GM23338 (cell line): ENCODE measurements at regions not wholly inside any gene's neighbourhood (a gene's known extent, or its start where the extent isn't known, plus 50 kb on each side); places are given as distances from the start of the nearest gene placed in this dataset.

Experiments
- ATAC-seq: fragments of 200-7000 bp; cut with Tn5 transposase; 3 replicates; pipeline ENCODE4 v1.9.1; 2020
- DNase-seq: peaks from one replicate; pipeline ENCODE4 v3.0.0-alpha.2; 2015; ENCODE audit warnings: low spot score
- H2AFZ ChIP-seq: fragments of 200-600 bp; sonication (generic); 2 replicates; pipeline ENCODE4 v1.8.0; 2016; ENCODE audit warnings: antibody characterized with exemption, mild to moderate bottlenecking, moderate library complexity
- H3F3A ChIP-seq: fragments of 200-600 bp; sonication (generic); replicated peaks from 2 replicates; pipeline ENCODE4 v1.8.0; 2017; ENCODE audit warnings: antibody characterized with exemption, mixed run types, low read depth
- H3K27ac ChIP-seq: fragments of 200-600 bp; sonication (generic); 2 replicates; pipeline ENCODE4 v1.6.1; 2016; ENCODE audit warnings: low read depth
- H3K27me3 ChIP-seq: fragments of 200-600 bp; sonication (generic); 2 replicates; pipeline ENCODE4 v1.8.0; 2016; ENCODE audit warnings: mild to moderate bottlenecking, mixed run types, moderate library complexity; ENCODE audit not compliant: insufficient read depth
- H3K36me3 ChIP-seq: fragments of 200-600 bp; sonication (generic); 2 replicates; pipeline ENCODE4 v1.8.0; 2016; ENCODE audit warnings: mild to moderate bottlenecking; ENCODE audit not compliant: insufficient read depth
- H3K4me1 ChIP-seq: fragments of 200-600 bp; sonication (generic); 2 replicates; pipeline ENCODE4 v1.8.0; 2016; ENCODE audit warnings: mild to moderate bottlenecking, moderate library complexity; ENCODE audit not compliant: insufficient read depth
- H3K4me2 ChIP-seq: fragments of 200-600 bp; sonication (generic); 2 replicates; pipeline ENCODE4 v1.7.1; 2017; ENCODE audit warnings: mixed run types
- H3K4me3 ChIP-seq: fragments of 200-600 bp; sonication (generic); 2 replicates; pipeline ENCODE4 v1.6.1; 2016; ENCODE audit warnings: mixed run types
- H3K79me2 ChIP-seq: fragments of 200-600 bp; sonication (generic); replicated peaks from 2 replicates; pipeline ENCODE4 v1.8.0; 2017; ENCODE audit warnings: mild to moderate bottlenecking; ENCODE audit not compliant: insufficient read depth
- H3K9me2 ChIP-seq: fragments of 200-600 bp; sonication (generic); 2 replicates; pipeline ENCODE4 v1.8.0; 2017; ENCODE audit not compliant: insufficient read depth
- H4K20me1 ChIP-seq: fragments of 200-600 bp; sonication (generic); replicated peaks from 2 replicates; pipeline ENCODE4 v1.8.0; 2017; ENCODE audit warnings: mild to moderate bottlenecking; ENCODE audit not compliant: insufficient read depth
- H3K27ac Mint-ChIP-seq: 2 replicates; pipeline ENCODE4 v1.8.0; 2020; ENCODE audit warnings: inconsistent platforms, mild to moderate bottlenecking, moderate library complexity, mixed read lengths
- H3K27me3 Mint-ChIP-seq: 3 replicates; pipeline ENCODE4 v1.8.0; 2022; ENCODE audit warnings: low read depth, mild to moderate bottlenecking, moderate library complexity, mixed read lengths, inconsistent platforms; ENCODE audit not compliant: insufficient read depth, poor library complexity
- H3K36me3 Mint-ChIP-seq: 3 replicates; pipeline ENCODE4 v1.8.0; 2021; ENCODE audit warnings: low read depth, mild to moderate bottlenecking, inconsistent platforms, moderate library complexity, mixed read lengths
- H3K4me1 Mint-ChIP-seq: 3 replicates; pipeline ENCODE4 v1.8.0; 2020; ENCODE audit warnings: mild to moderate bottlenecking, inconsistent platforms, mixed read lengths
- H3K4me3 Mint-ChIP-seq: 3 replicates; pipeline ENCODE4 v1.8.0; 2021; ENCODE audit warnings: moderate library complexity, mild to moderate bottlenecking, inconsistent platforms, mixed read lengths
- H3K9me3 Mint-ChIP-seq: 3 replicates; pipeline ENCODE4 v1.8.0; 2020; ENCODE audit warnings: moderate library complexity, mild to moderate bottlenecking, inconsistent platforms, mixed read lengths
- CREB1 ChIP-seq: fragments of 250-450 bp; sonication (Bioruptor Pico); IDR thresholded peaks from 2 replicates; pipeline ENCODE4 v1.5.0; 2020; ENCODE audit warnings: low read depth, mild to moderate bottlenecking, moderate library complexity
- EZH2 ChIP-seq: fragments of 200-600 bp; sonication (generic); IDR thresholded peaks from one replicate; pipeline ENCODE4 v1.8.0; 2017; ENCODE audit warnings: antibody characterized with exemption, mild to moderate bottlenecking, low read depth; ENCODE audit not compliant: unreplicated experiment
- POLR2AphosphoS5 ChIP-seq: IDR thresholded peaks from 2 replicates; pipeline ENCODE4 v1.6.1; 2016; ENCODE audit warnings: antibody characterized with exemption, low read depth
- STAT1 ChIP-seq: IDR thresholded peaks from one replicate; pipeline ENCODE4 v1.6.1; 2016; ENCODE audit warnings: antibody characterized with exemption; ENCODE audit not compliant: unreplicated experiment
- ZNF114 ChIP-seq: fragments of 250-450 bp; sonication (Bioruptor Pico); IDR thresholded peaks from 2 replicates; pipeline ENCODE4 v1.5.0; 2020; ENCODE audit warnings: mild to moderate bottlenecking, moderate library complexity
- TF ChIP-seq, protein P1 (sequence below): IDR thresholded peaks from one replicate; pipeline ENCODE4 v1.6.1; 2018; ENCODE audit warnings: antibody characterized with exemption; ENCODE audit not compliant: unreplicated experiment
- TF ChIP-seq, protein P2 (sequence below): IDR thresholded peaks from 2 replicates; pipeline ENCODE4 v1.6.1; 2016; ENCODE audit warnings: antibody characterized with exemption
- TF ChIP-seq, protein P3 (sequence below): fragments of 250-450 bp; sonication (Bioruptor Pico); IDR thresholded peaks from 2 replicates; pipeline ENCODE4 v1.5.0; 2020; ENCODE audit warnings: mild to moderate bottlenecking, moderate library complexity

DNA sequence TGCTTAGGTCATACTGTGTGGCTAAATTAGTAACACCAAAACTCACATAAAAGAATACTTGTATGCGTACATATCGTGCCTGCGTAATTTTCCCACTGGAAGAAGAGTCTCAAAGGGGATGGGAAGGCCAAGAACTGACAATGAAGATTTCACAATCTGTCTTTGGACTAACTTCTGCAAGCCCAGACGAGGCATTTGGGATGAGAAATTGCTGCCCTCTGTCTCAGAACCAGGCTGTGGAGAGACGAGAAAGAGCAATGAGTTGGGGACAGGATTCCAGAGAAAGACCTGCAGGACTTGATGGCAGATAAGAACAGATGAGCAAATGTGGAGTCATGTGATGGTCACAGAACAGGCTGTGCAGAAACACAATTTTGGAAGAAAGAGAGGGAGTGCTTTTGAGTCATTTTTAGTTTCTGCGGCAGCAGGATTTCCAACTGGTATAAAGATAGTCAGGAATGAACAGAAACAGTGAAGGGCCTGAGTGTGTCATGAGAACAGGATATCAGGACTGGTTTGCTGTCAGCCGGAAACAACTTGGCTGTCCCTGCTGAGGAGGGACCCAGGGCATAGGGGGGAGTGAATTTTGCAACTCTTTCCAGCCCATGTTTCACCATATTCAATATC lies 82.7 kb upstream of the CTSC start:
- Mint-ChIP-seq H3K9me3 (no peaks in the 10 kb centered on the region), H3K27me3 (no peaks in the 10 kb centered on the region), H3K27ac (no peak overlapping the region; the same call in 1 of the 2 replicates), H3K4me1 (peaks cover 23% of the 10 kb centered on the region), H3K36me3 (no peaks in the 10 kb centered on the region), H3K4me3 (no peak overlapping the region)
- no peak for DNase-seq
- ATAC-seq = no peak
- Histone ChIP-seq H3K4me2 (no peak overlapping the region), H3F3A (no peaks in the 10 kb centered on the region), H3K79me2 (no peaks in the 10 kb centered on the region), H3K4me3 (no peak overlapping the region), H3K27ac (no peak overlapping the region), H4K20me1 (no peaks in the 10 kb centered on the region), H3K27me3 (no peaks in the 10 kb centered on the region), H3K4me1 (peaks cover 14% of the 10 kb centered on the region), H2AFZ (peak overlapping the region; percentile 70; the same call in 1 of the 2 replicates), H3K9me2 (peaks cover 7% of the 10 kb centered on the region), H3K36me3 (no peaks in the 10 kb centered on the region)
- TF ChIP-seq, protein P1, sequence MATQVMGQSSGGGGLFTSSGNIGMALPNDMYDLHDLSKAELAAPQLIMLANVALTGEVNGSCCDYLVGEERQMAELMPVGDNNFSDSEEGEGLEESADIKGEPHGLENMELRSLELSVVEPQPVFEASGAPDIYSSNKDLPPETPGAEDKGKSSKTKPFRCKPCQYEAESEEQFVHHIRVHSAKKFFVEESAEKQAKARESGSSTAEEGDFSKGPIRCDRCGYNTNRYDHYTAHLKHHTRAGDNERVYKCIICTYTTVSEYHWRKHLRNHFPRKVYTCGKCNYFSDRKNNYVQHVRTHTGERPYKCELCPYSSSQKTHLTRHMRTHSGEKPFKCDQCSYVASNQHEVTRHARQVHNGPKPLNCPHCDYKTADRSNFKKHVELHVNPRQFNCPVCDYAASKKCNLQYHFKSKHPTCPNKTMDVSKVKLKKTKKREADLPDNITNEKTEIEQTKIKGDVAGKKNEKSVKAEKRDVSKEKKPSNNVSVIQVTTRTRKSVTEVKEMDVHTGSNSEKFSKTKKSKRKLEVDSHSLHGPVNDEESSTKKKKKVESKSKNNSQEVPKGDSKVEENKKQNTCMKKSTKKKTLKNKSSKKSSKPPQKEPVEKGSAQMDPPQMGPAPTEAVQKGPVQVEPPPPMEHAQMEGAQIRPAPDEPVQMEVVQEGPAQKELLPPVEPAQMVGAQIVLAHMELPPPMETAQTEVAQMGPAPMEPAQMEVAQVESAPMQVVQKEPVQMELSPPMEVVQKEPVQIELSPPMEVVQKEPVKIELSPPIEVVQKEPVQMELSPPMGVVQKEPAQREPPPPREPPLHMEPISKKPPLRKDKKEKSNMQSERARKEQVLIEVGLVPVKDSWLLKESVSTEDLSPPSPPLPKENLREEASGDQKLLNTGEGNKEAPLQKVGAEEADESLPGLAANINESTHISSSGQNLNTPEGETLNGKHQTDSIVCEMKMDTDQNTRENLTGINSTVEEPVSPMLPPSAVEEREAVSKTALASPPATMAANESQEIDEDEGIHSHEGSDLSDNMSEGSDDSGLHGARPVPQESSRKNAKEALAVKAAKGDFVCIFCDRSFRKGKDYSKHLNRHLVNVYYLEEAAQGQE = no peak
- TF ChIP-seq, protein P2, sequence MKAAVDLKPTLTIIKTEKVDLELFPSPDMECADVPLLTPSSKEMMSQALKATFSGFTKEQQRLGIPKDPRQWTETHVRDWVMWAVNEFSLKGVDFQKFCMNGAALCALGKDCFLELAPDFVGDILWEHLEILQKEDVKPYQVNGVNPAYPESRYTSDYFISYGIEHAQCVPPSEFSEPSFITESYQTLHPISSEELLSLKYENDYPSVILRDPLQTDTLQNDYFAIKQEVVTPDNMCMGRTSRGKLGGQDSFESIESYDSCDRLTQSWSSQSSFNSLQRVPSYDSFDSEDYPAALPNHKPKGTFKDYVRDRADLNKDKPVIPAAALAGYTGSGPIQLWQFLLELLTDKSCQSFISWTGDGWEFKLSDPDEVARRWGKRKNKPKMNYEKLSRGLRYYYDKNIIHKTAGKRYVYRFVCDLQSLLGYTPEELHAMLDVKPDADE = no peak
- TF ChIP-seq ZNF114 (CRISPR knock-in tag) (no peak), POLR2AphosphoS5 (no peak), EZH2 (no peak), STAT1 (no peak), CREB1 (CRISPR knock-in tag) (no peak)
- TF ChIP-seq, protein P3, sequence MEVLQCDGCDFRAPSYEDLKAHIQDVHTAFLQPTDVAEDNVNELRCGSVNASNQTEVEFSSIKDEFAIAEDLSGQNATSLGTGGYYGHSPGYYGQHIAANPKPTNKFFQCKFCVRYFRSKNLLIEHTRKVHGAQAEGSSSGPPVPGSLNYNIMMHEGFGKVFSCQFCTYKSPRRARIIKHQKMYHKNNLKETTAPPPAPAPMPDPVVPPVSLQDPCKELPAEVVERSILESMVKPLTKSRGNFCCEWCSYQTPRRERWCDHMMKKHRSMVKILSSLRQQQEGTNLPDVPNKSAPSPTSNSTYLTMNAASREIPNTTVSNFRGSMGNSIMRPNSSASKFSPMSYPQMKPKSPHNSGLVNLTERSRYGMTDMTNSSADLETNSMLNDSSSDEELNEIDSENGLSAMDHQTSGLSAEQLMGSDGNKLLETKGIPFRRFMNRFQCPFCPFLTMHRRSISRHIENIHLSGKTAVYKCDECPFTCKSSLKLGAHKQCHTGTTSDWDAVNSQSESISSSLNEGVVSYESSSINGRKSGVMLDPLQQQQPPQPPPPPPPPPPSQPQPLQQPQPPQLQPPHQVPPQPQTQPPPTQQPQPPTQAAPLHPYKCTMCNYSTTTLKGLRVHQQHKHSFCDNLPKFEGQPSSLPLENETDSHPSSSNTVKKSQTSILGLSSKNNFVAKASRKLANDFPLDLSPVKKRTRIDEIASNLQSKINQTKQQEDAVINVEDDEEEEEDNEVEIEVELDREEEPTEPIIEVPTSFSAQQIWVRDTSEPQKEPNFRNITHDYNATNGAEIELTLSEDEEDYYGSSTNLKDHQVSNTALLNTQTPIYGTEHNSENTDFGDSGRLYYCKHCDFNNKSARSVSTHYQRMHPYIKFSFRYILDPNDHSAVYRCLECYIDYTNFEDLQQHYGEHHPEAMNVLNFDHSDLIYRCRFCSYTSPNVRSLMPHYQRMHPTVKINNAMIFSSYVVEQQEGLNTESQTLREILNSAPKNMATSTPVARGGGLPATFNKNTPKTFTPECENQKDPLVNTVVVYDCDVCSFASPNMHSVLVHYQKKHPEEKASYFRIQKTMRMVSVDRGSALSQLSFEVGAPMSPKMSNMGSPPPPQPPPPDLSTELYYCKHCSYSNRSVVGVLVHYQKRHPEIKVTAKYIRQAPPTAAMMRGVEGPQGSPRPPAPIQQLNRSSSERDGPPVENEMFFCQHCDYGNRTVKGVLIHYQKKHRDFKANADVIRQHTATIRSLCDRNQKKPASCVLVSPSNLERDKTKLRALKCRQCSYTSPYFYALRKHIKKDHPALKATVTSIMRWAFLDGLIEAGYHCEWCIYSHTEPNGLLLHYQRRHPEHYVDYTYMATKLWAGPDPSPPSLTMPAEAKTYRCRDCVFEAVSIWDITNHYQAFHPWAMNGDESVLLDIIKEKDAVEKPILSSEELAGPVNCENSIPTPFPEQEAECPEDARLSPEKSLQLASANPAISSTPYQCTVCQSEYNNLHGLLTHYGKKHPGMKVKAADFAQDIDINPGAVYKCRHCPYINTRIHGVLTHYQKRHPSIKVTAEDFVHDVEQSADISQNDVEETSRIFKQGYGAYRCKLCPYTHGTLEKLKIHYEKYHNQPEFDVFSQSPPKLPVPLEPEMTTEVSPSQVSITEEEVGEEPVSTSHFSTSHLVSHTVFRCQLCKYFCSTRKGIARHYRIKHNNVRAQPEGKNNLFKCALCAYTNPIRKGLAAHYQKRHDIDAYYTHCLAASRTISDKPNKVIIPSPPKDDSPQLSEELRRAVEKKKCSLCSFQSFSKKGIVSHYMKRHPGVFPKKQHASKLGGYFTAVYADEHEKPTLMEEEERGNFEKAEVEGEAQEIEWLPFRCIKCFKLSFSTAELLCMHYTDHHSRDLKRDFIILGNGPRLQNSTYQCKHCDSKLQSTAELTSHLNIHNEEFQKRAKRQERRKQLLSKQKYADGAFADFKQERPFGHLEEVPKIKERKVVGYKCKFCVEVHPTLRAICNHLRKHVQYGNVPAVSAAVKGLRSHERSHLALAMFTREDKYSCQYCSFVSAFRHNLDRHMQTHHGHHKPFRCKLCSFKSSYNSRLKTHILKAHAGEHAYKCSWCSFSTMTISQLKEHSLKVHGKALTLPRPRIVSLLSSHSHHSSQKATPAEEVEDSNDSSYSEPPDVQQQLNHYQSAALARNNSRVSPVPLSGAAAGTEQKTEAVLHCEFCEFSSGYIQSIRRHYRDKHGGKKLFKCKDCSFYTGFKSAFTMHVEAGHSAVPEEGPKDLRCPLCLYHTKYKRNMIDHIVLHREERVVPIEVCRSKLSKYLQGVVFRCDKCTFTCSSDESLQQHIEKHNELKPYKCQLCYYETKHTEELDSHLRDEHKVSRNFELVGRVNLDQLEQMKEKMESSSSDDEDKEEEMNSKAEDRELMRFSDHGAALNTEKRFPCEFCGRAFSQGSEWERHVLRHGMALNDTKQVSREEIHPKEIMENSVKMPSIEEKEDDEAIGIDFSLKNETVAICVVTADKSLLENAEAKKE (CRISPR knock-in tag) = no peak
